DMS53 treated with DMSO at 0.1 percent for 48 hours (cell line): ENCODE measurements at regions not wholly inside any gene's neighbourhood (a gene's known extent, or its start where the extent isn't known, plus 50 kb on each side); places are given as distances from the start of the nearest gene placed in this dataset.

ENCODE experiments used
- DNase-seq: peaks from one replicate; lab custom pipeline; 2025; ENCODE audit not compliant: unreplicated experiment; lab: John Stamatoyannopoulos, UW

DNA sequence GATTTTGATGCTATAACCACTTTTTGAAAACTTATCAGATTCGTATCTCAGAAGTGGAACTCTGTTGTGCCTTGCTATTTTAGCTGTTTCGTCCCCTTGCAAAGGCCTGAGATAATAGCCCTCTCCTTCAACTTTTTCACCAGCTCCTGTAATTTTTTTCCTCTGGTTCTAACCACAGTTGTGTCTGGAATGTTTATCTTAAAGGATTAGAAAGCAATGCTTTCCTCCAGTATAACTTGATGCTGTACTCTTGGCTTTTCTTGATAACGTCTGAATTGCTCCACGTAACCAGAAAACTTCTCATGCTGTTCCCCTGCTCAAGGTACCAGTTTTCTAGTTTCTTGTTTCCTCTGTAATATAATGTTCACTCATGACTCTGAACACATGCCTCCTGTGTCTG is 209.4 kb downstream of the DTWD2 start:
- DNase-seq: no peak

DNA sequence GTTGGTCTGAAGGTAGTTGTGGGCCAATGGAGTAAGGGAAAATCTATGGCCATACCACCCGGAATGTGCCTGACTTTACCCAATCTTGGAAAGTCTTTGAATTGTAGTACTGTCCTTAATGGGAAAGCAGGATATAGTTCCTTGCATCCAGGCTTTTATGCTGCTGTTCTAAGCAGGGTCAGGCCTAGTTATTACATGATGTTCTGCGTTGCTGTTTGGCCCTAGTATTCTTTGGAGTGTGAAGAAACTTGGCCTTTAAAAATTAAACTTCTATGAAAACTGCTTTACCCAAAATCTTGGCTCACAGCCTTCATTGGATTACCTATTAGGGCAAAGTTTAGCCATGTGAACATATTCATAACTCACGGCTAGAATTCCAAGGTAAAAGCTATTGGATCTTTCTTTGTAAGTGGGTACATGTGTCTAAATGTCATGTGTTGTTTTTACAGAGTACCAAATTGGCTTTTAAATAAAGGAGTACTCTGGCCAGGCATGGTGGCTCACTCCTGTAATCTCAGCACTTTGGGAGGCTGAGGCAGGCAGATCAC is 211.1 kb downstream of the DTWD2 start:
- DNase-seq: no peak

DNA sequence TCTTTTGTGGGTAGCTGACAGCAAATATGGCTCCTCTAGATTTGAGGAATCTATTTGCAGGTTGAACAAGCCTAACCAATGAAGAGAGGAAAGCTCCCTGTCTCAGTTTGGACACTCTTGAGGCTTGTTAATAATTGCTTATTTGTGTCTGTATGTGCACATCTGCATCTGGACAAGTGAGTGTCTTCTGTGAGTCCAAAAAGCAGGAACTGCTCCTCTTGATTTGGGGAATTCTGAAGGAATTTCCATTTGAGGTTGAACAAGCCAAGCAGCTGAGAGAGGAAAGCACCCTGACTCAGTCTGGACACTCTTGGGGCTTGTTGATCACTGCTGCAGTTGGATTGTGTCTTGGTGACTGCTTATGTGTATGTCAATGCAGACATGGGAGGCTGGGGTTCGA is 211.6 kb downstream of the DTWD2 start:
- no peak for DNase-seq

DNA sequence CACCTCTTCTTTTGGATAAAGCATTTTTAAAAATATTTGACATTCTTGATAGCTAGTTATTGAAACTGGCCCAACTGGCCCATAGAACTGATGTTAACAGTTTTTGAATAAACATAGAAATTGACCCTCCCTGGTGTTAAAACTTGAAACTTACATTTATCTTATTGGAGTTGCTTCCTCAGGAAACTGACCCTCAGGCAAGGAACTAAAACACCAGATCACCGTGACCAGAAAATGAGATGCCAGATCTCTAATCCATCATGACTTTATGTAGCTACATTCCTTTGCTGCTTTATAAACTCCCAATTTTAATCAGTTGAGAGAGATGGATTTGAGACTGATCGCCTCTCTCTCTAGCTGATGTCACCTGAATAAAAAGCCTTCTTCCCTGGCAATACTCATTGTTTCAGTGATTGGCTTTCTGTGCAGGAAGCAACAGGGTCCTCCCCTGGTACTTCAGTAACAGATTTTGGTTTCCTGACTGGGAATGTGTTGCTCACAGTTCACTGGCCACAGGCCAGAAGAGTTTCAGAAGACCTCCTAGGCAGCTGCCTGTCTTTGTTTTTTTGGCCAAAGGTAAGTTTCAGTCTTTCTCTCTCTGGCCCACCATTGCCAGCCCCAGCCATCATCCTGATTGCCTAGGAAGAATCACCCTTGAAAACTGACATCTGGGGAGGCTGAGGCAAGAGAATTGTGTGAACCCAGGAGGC is 212.4 kb downstream of the DTWD2 start:
- DNase-seq: no peak

- no peak for DNase-seq
These were observed 219.7 kb downstream of the DTWD2 start for GRCh38 chr5:118768607-118769175.

- DNase-seq: no peak
These were observed 226.1 kb downstream of the DTWD2 start for GRCh38 chr5:118762291-118762690.

DNA sequence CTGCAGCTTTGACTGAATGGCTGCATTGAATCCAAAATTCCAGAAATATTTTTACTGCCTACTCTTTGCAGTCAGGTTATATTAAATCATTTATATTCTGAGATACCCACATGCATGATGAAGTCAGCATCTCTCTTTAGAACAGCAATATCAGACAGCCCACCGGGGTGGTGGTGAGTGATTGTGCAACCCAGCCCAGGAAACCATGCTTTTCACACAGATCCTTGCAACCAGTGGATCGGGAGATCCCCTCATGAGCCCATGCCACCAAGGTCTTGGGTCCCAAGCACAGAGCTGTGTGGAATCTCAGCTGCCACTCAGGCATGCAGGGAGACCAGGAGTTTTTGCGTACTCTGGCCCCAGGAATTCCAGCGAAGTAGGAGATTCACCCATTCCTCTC is 226.5 kb downstream of the DTWD2 start:
- no peak for DNase-seq

- no peak for DNase-seq
These were observed 235.4 kb downstream of the DTWD2 start for GRCh38 chr5:118752969-118753368.

DNA sequence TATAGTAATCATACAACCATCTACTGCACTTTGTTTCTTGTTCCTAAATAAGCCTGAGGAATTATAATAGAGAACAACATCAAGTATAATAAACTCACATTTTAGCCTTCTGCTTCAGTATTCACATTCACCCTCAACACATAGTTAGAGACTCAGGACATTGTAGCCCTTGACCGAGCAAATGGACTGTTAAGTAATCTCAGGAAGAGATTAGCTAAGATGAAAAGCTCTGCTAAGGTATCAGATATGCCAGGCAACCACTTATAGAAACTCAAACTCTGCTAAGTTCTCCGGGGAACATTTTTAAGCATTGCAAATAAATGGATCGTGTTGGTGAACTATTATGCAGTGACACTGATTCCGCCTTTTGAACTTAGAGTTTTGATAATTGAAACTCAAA is 252.0 kb downstream of the DTWD2 start:
- no peak for DNase-seq

DNA sequence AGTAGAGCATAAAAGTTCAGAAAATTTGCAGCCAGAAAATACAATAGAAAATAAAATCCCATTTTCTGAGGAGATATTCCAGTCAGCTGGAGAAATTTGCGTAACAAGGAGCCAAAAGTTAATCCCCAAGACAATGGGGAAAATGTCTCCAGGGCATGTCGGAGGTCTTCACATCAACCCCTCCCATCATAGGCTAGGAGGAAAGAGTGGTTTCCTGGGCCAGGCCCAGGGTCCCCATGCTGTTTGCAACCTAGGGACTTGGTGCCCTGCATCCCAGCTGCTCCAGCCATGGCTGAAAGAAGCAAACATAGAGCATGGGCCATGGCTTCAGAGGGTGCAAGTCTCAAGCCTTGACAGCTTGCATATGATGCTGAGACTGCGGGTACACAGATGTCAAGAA is 255.0 kb downstream of the DTWD2 start:
- no peak for DNase-seq

DNA sequence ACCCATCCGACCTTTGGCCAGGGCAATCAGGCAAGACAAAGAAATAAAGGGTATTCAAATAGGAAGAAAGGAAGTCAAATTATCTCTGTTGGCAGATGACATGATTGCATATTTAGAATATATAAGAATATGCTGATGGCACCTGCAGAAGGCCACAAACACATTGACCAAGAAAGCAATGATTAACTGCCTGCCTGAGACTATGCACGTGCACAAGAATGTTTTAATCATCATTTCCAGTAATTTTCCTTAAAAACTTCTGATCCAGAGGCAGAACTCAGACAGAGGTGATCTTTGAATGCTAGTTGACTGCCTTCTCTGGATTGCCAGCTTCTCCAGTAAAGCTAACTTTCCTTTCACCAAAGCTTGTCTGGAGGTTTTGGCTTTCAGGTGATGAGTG is 260.2 kb downstream of the DTWD2 start:
- DNase-seq: no peak

DNA sequence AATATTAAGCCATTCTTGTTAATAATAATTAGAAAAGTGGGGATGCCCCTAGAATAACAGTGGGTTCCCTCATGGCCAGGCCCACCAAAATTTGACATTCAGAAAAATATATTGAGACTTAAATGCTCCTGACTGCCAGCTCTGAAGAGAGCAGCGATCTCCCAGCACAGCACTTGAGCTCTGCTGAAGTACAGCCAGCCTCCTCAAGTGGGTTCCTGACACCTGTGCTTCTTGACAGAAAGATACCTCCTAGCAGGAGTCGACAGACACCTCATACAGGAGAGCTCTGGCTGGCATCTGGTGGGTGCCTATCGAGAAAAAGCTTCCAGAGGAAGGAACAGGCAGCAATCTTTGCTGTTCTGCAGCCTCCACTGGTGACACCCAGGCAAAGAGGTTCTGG is 261.5 kb downstream of the DTWD2 start:
- no peak for DNase-seq

DNA sequence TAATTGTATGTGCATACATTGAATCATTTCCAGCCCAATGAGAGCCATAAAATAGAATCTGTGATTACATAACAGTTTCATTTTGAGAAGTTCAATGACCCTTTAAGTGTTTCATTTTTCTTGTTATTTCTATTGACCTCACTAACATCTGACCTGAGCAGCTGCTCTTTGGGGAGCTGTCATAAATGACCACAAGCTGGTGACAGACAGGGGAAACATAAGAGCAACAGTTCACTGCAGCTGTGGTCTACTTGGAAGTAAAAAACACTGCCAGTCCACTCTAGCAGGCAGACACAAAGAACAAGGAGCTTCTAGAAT is 265.4 kb downstream of the DTWD2 start:
- DNase-seq: no peak

GRCh38 chr5:118722122-118723020 is 266.0 kb downstream of the DTWD2 start:
- DNase-seq: no peak

DNA sequence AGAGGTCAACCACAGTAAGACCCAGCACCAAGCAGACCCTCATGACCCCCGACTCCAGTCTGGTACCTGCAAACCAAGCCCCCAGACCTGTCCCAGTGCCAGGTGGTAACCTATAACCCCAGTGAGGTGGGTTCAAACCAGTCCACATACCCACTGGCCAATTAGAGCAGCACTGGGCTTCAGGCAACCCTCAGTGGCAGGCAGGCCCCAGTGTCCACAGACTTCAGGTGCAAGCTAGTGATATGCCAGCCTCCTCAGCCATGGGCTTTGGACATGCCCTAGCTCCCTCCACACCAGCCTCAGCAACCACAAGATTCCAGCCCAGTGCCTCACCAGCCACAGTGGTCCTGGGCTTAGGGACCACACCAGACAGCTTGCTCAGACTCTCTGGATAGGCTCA is 276.6 kb downstream of the DTWD2 start:
- no peak for DNase-seq

DNA sequence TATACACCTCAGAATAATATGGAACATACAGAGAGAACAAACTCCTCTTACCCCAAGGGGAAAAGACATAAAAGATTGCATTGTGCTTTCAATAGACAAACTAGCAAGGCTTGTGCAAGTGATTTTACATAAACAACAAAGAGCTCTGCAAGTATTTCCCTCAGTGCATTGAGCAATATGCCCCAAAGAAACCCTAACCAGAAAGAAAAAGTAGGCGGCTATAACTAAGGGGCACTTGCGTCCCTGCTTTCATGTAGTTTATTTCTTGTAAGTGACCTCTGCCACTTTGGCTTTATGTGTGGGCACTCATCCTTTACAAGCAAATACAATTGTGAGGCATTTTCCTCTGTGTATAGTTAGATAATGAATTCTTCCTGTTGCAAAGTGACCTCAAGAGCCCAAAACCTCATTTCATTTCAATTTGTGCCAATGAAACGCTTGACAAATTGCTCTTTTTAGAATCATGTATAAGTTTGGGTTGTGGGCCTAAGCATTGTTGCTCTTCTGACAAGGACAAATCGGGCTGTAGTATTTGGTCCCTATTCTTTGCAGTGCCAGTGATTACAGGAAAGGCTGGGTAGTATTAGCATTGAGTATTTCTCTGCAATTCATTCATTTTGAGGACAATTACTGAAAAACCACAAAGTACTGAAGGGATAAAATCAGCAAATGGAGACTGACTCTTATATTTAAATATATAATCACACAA is 282.2 kb downstream of the DTWD2 start:
- DNase-seq: no peak

DNA sequence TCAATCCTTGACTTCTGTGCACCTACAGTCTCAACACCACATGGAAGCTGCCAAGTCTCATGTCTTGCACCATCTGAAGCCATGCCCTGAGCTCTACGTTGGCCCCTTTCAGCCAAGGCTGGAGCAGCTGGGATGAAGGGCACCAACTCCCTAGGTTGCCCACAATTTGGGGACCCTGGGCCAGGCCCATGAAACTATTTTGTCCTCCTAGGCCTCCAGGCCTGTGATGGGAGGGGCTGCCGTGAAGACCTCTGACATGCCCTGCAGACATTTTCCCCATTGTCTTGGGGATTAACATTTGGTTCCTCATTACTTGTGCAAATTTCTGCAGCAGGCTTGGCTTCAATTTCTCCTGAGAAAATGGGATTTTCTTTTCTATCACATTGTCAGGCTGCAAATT is 285.1 kb downstream of the DTWD2 start:
- no peak for DNase-seq

GRCh38 chr5:118701791-118702190 is 286.6 kb downstream of the DTWD2 start:
- no peak for DNase-seq

DNA sequence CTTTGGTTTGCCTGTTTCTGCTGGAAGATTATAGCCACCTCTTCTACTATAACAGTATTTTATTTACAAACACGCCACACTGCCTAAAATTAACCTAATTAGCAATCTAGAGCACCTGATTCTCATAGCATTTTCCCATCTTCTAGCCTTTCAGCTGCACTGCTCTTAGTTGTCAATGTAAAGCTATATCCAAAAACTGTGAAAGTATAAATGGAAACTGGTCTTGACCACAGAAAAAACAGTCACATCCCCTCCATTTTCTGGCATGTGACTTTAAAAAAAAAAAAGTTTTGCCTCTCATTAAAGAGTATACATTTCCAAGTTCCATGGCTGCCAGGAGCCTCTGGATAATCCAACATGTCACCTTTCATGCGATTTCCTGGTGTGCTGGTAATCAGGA is 287.8 kb downstream of the DTWD2 start:
- no peak for DNase-seq

DNA sequence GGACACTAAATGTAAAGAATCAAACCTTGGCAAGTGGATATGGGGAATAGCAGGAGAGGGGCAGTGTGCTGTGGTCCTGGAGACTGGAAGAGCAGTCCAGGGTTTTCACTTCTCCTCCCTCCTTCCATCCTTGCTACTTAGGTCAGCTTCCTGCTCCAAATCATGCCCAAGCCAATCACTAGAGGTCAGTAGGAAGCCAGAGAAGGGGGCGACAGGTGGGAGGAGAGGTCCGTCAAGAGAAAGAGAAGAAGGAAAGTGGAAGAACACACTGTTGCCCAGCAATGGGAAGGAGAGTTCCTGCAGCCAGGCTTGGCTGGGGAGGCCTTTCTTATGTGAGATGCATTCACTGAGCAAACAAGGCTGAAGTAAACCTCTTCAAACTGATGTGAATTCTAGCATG is 289.6 kb downstream of the DTWD2 start:
- DNase-seq: no peak

- no peak for DNase-seq
These were observed 292.3 kb downstream of the DTWD2 start for GRCh38 chr5:118696076-118696475.
